PC-9 (cell line): ENCODE measurements at regions not wholly inside any gene's neighbourhood (a gene's known extent, or its start where the extent isn't known, plus 50 kb on each side); places are given as distances from the start of the nearest gene placed in this dataset.

ENCODE experiments used
- BruUV-seq: library from RNA; stranded (reverse); fragments of 400-500 nt; replicated peaks from 2 replicates; lab custom pipeline; 2021; lab: Mats Ljungman, UMichigan
- CTCF ChIA-PET: fragments of 300-600 bp; sonication (Branson Sonifier 250); formaldehyde crosslinking; loops from one replicate; lab custom pipeline; 2022; ENCODE audit warnings: antibody characterized with exemption; lab: Charles Lee
- POLR2A ChIA-PET: fragments of 300-600 bp; sonication (Branson Sonifier 250); formaldehyde crosslinking; loops from one replicate; lab custom pipeline; 2022; ENCODE audit warnings: antibody characterized with exemption; ENCODE audit not compliant: unreplicated experiment; lab: Charles Lee
- DNase-seq, 2 experiments: peaks; one replicate each; pipeline versions ENCODE4 v3.0.0 to v3.0.0-alpha.2; 2015 to 2022; ENCODE audit warnings: mixed read lengths in 1 of 2
- H2AFZ ChIP-seq: fragments of 200-600 bp; sonication (generic); 2 replicates; pipeline ENCODE4 v1.8.1; 2017; ENCODE audit warnings: antibody characterized with exemption
- H3F3A ChIP-seq: fragments of 200-600 bp; sonication (generic); 2 replicates; pipeline ENCODE4 v1.8.1; 2017; ENCODE audit warnings: antibody characterized with exemption, mild to moderate bottlenecking, low read depth; ENCODE audit not compliant: insufficient read depth
- H3K27ac ChIP-seq: fragments of 200-600 bp; sonication (generic); 2 replicates; pipeline ENCODE4 v1.6.1; 2016; ENCODE audit warnings: mixed run types
- H3K27me3 ChIP-seq: fragments of 200-600 bp; sonication (generic); 2 replicates; pipeline ENCODE4 v1.6.1; 2016; ENCODE audit warnings: low read depth, mixed run types; ENCODE audit not compliant: insufficient read depth
- H3K36me3 ChIP-seq: fragments of 200-600 bp; sonication (generic); 2 replicates; pipeline ENCODE4 v1.6.1; 2016; ENCODE audit warnings: low read depth, mixed run types
- H3K4me1 ChIP-seq: fragments of 200-600 bp; sonication (generic); replicated peaks from 2 replicates; pipeline ENCODE4 v1.6.1; 2016; ENCODE audit warnings: mixed run types; ENCODE audit not compliant: insufficient read depth
- H3K4me2 ChIP-seq: fragments of 200-600 bp; sonication (generic); 2 replicates; pipeline ENCODE4 v1.6.1; 2017; ENCODE audit warnings: mixed run types
- H3K4me3 ChIP-seq: fragments of 200-600 bp; sonication (generic); 2 replicates; pipeline ENCODE4 v1.6.1; 2016; ENCODE audit warnings: mixed run types
- H3K79me2 ChIP-seq: fragments of 200-600 bp; sonication (generic); 2 replicates; pipeline ENCODE4 v1.6.1; 2017; ENCODE audit warnings: low read depth, mixed run types
- H3K9me2 ChIP-seq: fragments of 200-600 bp; sonication (generic); 2 replicates; pipeline ENCODE4 v1.8.1; 2017; ENCODE audit warnings: mild to moderate bottlenecking; ENCODE audit not compliant: insufficient read depth
- H3K9me3 ChIP-seq: fragments of 200-600 bp; sonication (generic); 2 replicates; pipeline ENCODE4 v1.8.1; 2016; ENCODE audit warnings: low read depth; ENCODE audit not compliant: insufficient read depth
- H4K20me1 ChIP-seq: fragments of 200-600 bp; sonication (generic); 2 replicates; pipeline ENCODE4 v1.8.1; 2017; ENCODE audit not compliant: insufficient read depth
- CTCF ChIP-seq: fragments of 200-600 bp; sonication (generic); conservative IDR thresholded peaks from 2 replicates; pipeline ENCODE4 v1.6.1; 2017; ENCODE audit warnings: mixed run types, antibody characterized with exemption, mild to moderate bottlenecking, moderate library complexity
- EZH2 ChIP-seq: fragments of 200-600 bp; sonication (generic); IDR thresholded peaks from 2 replicates; pipeline ENCODE4 v1.8.0; 2017; ENCODE audit warnings: antibody characterized with exemption, low read depth
- intact Hi-C: fragments of 100-400 bp; cut with micrococcal nuclease; formaldehyde crosslinking; loops from one replicate; pipeline ENCODE4 v1.10.0; 2022; ENCODE audit not compliant: unreplicated experiment

DNA sequence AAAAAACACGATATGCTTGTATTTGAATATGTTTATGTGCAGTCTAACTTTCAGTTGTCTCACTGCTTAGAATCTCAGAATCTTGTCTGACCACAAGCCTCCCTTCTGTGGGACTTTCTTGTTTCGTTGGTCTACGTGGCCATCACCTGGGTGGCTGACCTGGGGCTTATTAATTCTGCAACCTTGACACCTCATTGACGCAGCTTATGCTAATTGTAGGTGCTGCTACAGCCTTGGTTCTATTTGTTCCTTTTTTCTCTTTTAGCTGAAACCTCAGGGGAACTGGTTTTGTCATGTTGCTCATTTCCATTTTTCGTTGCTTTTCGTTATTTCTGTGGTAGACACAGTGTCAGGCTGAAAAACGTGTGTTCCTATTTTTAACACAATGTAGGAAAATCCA lies 273.7 kb downstream of the SLC4A3 start:
- no peak overlapping the region for H2AFZ ChIP-seq
- no peaks in the 10 kb centered on the region for H3K27me3 ChIP-seq
- H4K20me1 ChIP-seq: no peaks in the 10 kb centered on the region
- no peak overlapping the region for H3K4me3 ChIP-seq
- no peaks in the 10 kb centered on the region for H3K36me3 ChIP-seq
- BruUV-seq: no TSS peak
- H3K9me2 ChIP-seq: no peaks in the 10 kb centered on the region
- ChIA-PET CTCF (no interaction called here), POLR2A (no interaction called here)
- H3F3A ChIP-seq: no peaks in the 10 kb centered on the region
- H3K79me2 ChIP-seq: no peaks in the 10 kb centered on the region
- no peaks in the 10 kb centered on the region for H3K9me3 ChIP-seq
- no peak overlapping the region for H3K27ac ChIP-seq
- intact Hi-C loops: no loop called here
- TF ChIP-seq CTCF: no peak
- no peak for TF ChIP-seq EZH2
- H3K4me2 ChIP-seq: no peak overlapping the region
- no peaks in the 10 kb centered on the region for H3K4me1 ChIP-seq
- DNase-seq: no peak

- intact Hi-C loops: no loop called here
- TF ChIP-seq CTCF (no peak), EZH2 (no peak)
- no peaks in the 10 kb centered on the region for H3K9me3 ChIP-seq
- H4K20me1 ChIP-seq: no peaks in the 10 kb centered on the region
- no peaks in the 10 kb centered on the region for H3F3A ChIP-seq
- H3K27me3 ChIP-seq: no peaks in the 10 kb centered on the region
- POLR2A ChIA-PET: no interaction called here
- H3K4me1 ChIP-seq: no peaks in the 10 kb centered on the region
- no peak overlapping the region for H3K27ac ChIP-seq
- DNase-seq: no peak
- no peaks in the 10 kb centered on the region for H3K79me2 ChIP-seq
- no peaks in the 10 kb centered on the region for H3K36me3 ChIP-seq
- H3K9me2 ChIP-seq: no peaks in the 10 kb centered on the region
- H3K4me3 ChIP-seq: no peak overlapping the region
- CTCF ChIA-PET: interaction anchor here (0.6 kb wide), 1 partner anchor 466 kb away, joined by 4 read pairs; no protein-coding TSS in a partner anchor
- no peak overlapping the region for H3K4me2 ChIP-seq
- H2AFZ ChIP-seq: no peak overlapping the region
- no TSS peak for BruUV-seq
These were observed 275.6 kb downstream of the SLC4A3 start for GRCh38 chr2:219902891-219903552.

GRCh38 chr2:219905640-219906039 lies 278.2 kb downstream of the SLC4A3 start:
- Histone ChIP-seq H2AFZ (no peak overlapping the region), H3K4me1 (no peaks in the 10 kb centered on the region), H3K36me3 (no peaks in the 10 kb centered on the region), H3K9me3 (no peaks in the 10 kb centered on the region), H3K27me3 (no peaks in the 10 kb centered on the region), H3K9me2 (no peaks in the 10 kb centered on the region), H3F3A (no peaks in the 10 kb centered on the region), H3K4me2 (no peak overlapping the region), H3K4me3 (no peak overlapping the region), H3K79me2 (no peaks in the 10 kb centered on the region), H3K27ac (no peak overlapping the region), H4K20me1 (no peaks in the 10 kb centered on the region)
- CTCF ChIA-PET: no interaction called here
- intact Hi-C loops: no loop called here
- POLR2A ChIA-PET: no interaction called here
- no TSS peak for BruUV-seq
- no peak for TF ChIP-seq CTCF
- TF ChIP-seq EZH2: no peak
- DNase-seq: no peak
